ENCODE measurements at regions not wholly inside any gene's neighbourhood (a gene's known extent, or its start where the extent isn't known, plus 50 kb on each side); places are given as distances from the start of the nearest gene placed in this dataset.
A peak's percentile ranks its signal among the peaks of the same experiment; 100 is the strongest.

- DNase-seq = no peak
These were observed 79.6 kb upstream of the SPANXN2 start for GRCh38 chrX:143800150-143800549.

- peak in 2 of 3 donors; percentile 1 to 4 for DNase-seq
These were observed 67.7 kb upstream of the SPANXN2 start for GRCh38 chrX:143788265-143788664.

- no peak for DNase-seq
These were observed 66.8 kb upstream of the SPANXN2 start for GRCh38 chrX:143787341-143787740.

- no peak for DNase-seq
These were observed 60.6 kb upstream of the SPANXN2 start for GRCh38 chrX:143781103-143781502.

Measured in suppressor macrophage treated with lipopolysaccharide for 1 hour (primary cell).